DOHH2 (cell line): ENCODE measurements at regions not wholly inside any gene's neighbourhood (a gene's known extent, or its start where the extent isn't known, plus 50 kb on each side); places are given as distances from the start of the nearest gene placed in this dataset.
"Not testable (repeated sequence)": the region's sequence is repeated elsewhere in the genome, so short reads cannot be mapped to it uniquely, and the experiment has no call there.

Source experiments
- H3F3A ChIP-seq: fragments of 200-600 bp; sonication (generic), shearing (Covaris generic); 2 replicates; pipeline ENCODE4 v1.6.0; 2016; ENCODE audit warnings: antibody characterized with exemption, mild to moderate bottlenecking; ENCODE audit not compliant: control insufficient read depth, insufficient read depth
- H3K27ac ChIP-seq: fragments of 200-600 bp; sonication (generic); 2 replicates; pipeline ENCODE4 v1.5.1; 2014; ENCODE audit warnings: low read depth, mild to moderate bottlenecking, low read length, moderate library complexity
- H3K27me3 ChIP-seq: fragments of 200-600 bp; sonication (generic); 2 replicates; pipeline ENCODE4 v1.6.1; 2014; ENCODE audit warnings: mild to moderate bottlenecking, low read length, mixed read lengths; ENCODE audit not compliant: control insufficient read depth
- H3K36me3 ChIP-seq: fragments of 200-600 bp; sonication (generic); 2 replicates; pipeline ENCODE4 v1.6.1; 2014; ENCODE audit warnings: mild to moderate bottlenecking, low read length, moderate library complexity, mixed read lengths; ENCODE audit not compliant: control insufficient read depth
- H3K4me1 ChIP-seq: fragments of 200-600 bp; sonication (generic); 2 replicates; pipeline ENCODE4 v1.6.1; 2014; ENCODE audit warnings: mild to moderate bottlenecking, low read length, mixed read lengths; ENCODE audit not compliant: control insufficient read depth
- H3K4me2 ChIP-seq: fragments of 200-600 bp; sonication (generic); 2 replicates; pipeline ENCODE4 v1.6.0; 2014; ENCODE audit warnings: mild to moderate bottlenecking, low read length, moderate library complexity
- H3K4me3 ChIP-seq: fragments of 200-600 bp; sonication (generic); 2 replicates; pipeline ENCODE4 v1.5.1; 2014; ENCODE audit warnings: mild to moderate bottlenecking, low read length, mixed read lengths
- H3K79me2 ChIP-seq: fragments of 200-600 bp; sonication (generic); 2 replicates; pipeline ENCODE4 v1.6.1; 2014; ENCODE audit warnings: mild to moderate bottlenecking, low read length, mixed read lengths; ENCODE audit not compliant: control insufficient read depth
- H3K9me2 ChIP-seq: fragments of 200-600 bp; sonication (generic); replicated peaks from 2 replicates; pipeline ENCODE4 v1.6.1; 2014; ENCODE audit warnings: mild to moderate bottlenecking, low read length, mixed read lengths; ENCODE audit not compliant: control insufficient read depth
- H3K9me3 ChIP-seq: fragments of 200-600 bp; sonication (generic); 2 replicates; pipeline ENCODE4 v1.6.1; 2014; ENCODE audit warnings: antibody characterized with exemption, low read length, mixed read lengths; ENCODE audit not compliant: control insufficient read depth, insufficient read depth
- H4K20me1 ChIP-seq: fragments of 200-600 bp; sonication (generic); 2 replicates; pipeline ENCODE4 v1.6.0; 2014; ENCODE audit warnings: low read depth, mild to moderate bottlenecking, antibody characterized with exemption, low read length, moderate library complexity; ENCODE audit not compliant: control insufficient read depth, insufficient read depth
- CTCF ChIP-seq: fragments of 200-600 bp; sonication (generic); IDR thresholded peaks from one replicate; pipeline ENCODE4 v1.5.1; 2014; ENCODE audit warnings: antibody characterized with exemption, mild to moderate bottlenecking, low read depth, low read length; ENCODE audit not compliant: poor library complexity, severe bottlenecking
- EZH2phosphoT487 ChIP-seq: fragments of 200-600 bp; sonication (generic); IDR thresholded peaks from 2 replicates; pipeline ENCODE4 v1.6.1; 2017; ENCODE audit warnings: borderline replicate concordance, mild to moderate bottlenecking, antibody characterized with exemption, low read length, moderate library complexity, mixed read lengths

- H3K79me2 ChIP-seq: no peaks in the 10 kb centered on the region
- TF ChIP-seq EZH2phosphoT487 (no peak), CTCF (no peak)
These were observed 1198.3 kb downstream of the VRK1 start for GRCh38 chr14:97995531-97995930.

GRCh38 chr14:98006008-98006407 is 1208.8 kb downstream of the VRK1 start:
- no peak overlapping the region for H3K4me3 ChIP-seq
- no peaks in the 10 kb centered on the region for H3K79me2 ChIP-seq
- H3K4me2 ChIP-seq: no peak overlapping the region
- H3F3A ChIP-seq: no peaks in the 10 kb centered on the region
- no peaks in the 10 kb centered on the region for H3K9me2 ChIP-seq
- no peaks in the 10 kb centered on the region for H3K27me3 ChIP-seq
- TF ChIP-seq CTCF (no peak), EZH2phosphoT487 (no peak)
- no peaks in the 10 kb centered on the region for H3K36me3 ChIP-seq
- H3K27ac ChIP-seq: no peak overlapping the region
- no peaks in the 10 kb centered on the region for H3K9me3 ChIP-seq
- H3K4me1 ChIP-seq: no peaks in the 10 kb centered on the region
- H4K20me1 ChIP-seq: no peaks in the 10 kb centered on the region

More at GRCh38 chr14:97995531-97995930, 1198.3 kb downstream of the VRK1 start:
- no peaks in the 10 kb centered on the region for H3K36me3 ChIP-seq
- no peaks in the 10 kb centered on the region for H3K4me1 ChIP-seq
- no peaks in the 10 kb centered on the region for H3K9me3 ChIP-seq
- H3F3A ChIP-seq: no peaks in the 10 kb centered on the region
- H4K20me1 ChIP-seq: no peaks in the 10 kb centered on the region
- no peaks in the 10 kb centered on the region for H3K9me2 ChIP-seq
- H3K27me3 ChIP-seq: no peaks in the 10 kb centered on the region
- H3K4me2 ChIP-seq: no peak overlapping the region
- H3K27ac ChIP-seq: no peak overlapping the region
- no peak overlapping the region for H3K4me3 ChIP-seq

- TF ChIP-seq EZH2phosphoT487 (no peak), CTCF (no peak)
- Histone ChIP-seq H3K36me3 (no peaks in the 10 kb centered on the region), H3K4me2 (no peak overlapping the region), H3K9me2 (no peaks in the 10 kb centered on the region), H3K4me1 (no peaks in the 10 kb centered on the region), H3K4me3 (no peak overlapping the region), H3K9me3 (no peaks in the 10 kb centered on the region), H3K27ac (no peak overlapping the region), H3K79me2 (no peaks in the 10 kb centered on the region), H4K20me1 (no peaks in the 10 kb centered on the region), H3F3A (no peaks in the 10 kb centered on the region), H3K27me3 (no peaks in the 10 kb centered on the region)
These were observed 1211.4 kb downstream of the VRK1 start for GRCh38 chr14:98008381-98009113.

GRCh38 chr14:98009177-98009576 is 1212.0 kb downstream of the VRK1 start:
- not testable (repeated sequence) for H3K4me3 ChIP-seq, H3K36me3 ChIP-seq, H3K4me1 ChIP-seq, H3K27ac ChIP-seq, H3K9me3 ChIP-seq, H3F3A ChIP-seq, H3K27me3 ChIP-seq, H4K20me1 ChIP-seq, H3K9me2 ChIP-seq, H3K79me2 ChIP-seq, H3K4me2 ChIP-seq
